Rectal smooth muscle tissue (tissue), 1 donor: ENCODE measurements at regions not wholly inside any gene's neighbourhood (a gene's known extent, or its start where the extent isn't known, plus 50 kb on each side); places are given as distances from the start of the nearest gene placed in this dataset.
"Not testable (repeated sequence)": the region's sequence is repeated elsewhere in the genome, so short reads cannot be mapped to it uniquely, and the experiment has no call there.

Source experiments
- H3K27ac ChIP-seq: one replicate; pipeline ENCODE4 v1.7.0; 2013; ENCODE audit warnings: low read depth, low read length, inconsistent platforms
- H3K27me3 ChIP-seq: one replicate; pipeline ENCODE4 v1.7.0; 2013; ENCODE audit warnings: low read length; ENCODE audit not compliant: control insufficient read depth, insufficient read depth
- H3K36me3 ChIP-seq: one replicate; pipeline ENCODE4 v1.7.0; 2013; ENCODE audit warnings: low read length; ENCODE audit not compliant: control insufficient read depth, insufficient read depth
- H3K4me1 ChIP-seq: one replicate; pipeline ENCODE4 v1.7.0; 2013; ENCODE audit warnings: low read length; ENCODE audit not compliant: control insufficient read depth, insufficient read depth
- H3K4me3 ChIP-seq: one replicate; pipeline ENCODE4 v1.7.0; 2013; ENCODE audit warnings: low read length
- H3K9ac ChIP-seq: one replicate; pipeline ENCODE4 v1.7.0; 2013; ENCODE audit warnings: low read length

GRCh38 chr10:9153057-9153456 is 1098.6 kb downstream of the GATA3 start:
- not testable (repeated sequence) for H3K27me3 ChIP-seq, H3K9ac ChIP-seq, H3K4me3 ChIP-seq, H3K36me3 ChIP-seq, H3K4me1 ChIP-seq, H3K27ac ChIP-seq

GRCh38 chr10:9157656-9158055 is 1103.2 kb downstream of the GATA3 start:
- no peaks in the 10 kb centered on the region for H3K36me3 ChIP-seq
- H3K27ac ChIP-seq: no peak overlapping the region
- H3K4me3 ChIP-seq: no peak overlapping the region
- no peaks in the 10 kb centered on the region for H3K27me3 ChIP-seq
- H3K4me1 ChIP-seq: no peaks in the 10 kb centered on the region
- H3K9ac ChIP-seq: no peak overlapping the region

GRCh38 chr10:9158675-9159074 is 1104.2 kb downstream of the GATA3 start:
- Histone ChIP-seq H3K4me1 (no peaks in the 10 kb centered on the region), H3K9ac (no peak overlapping the region), H3K27me3 (no peaks in the 10 kb centered on the region), H3K27ac (no peak overlapping the region), H3K4me3 (no peak overlapping the region), H3K36me3 (no peaks in the 10 kb centered on the region)

- Histone ChIP-seq H3K36me3 (no peaks in the 10 kb centered on the region), H3K4me3 (no peak overlapping the region), H3K27ac (no peak overlapping the region), H3K9ac (no peak overlapping the region), H3K27me3 (no peaks in the 10 kb centered on the region), H3K4me1 (no peaks in the 10 kb centered on the region)
Observed at GRCh38 chr10:9160275-9160674, 1105.8 kb downstream of the GATA3 start.

- Histone ChIP-seq H3K27ac (no peak overlapping the region), H3K9ac (no peak overlapping the region), H3K27me3 (no peaks in the 10 kb centered on the region), H3K4me3 (no peak overlapping the region), H3K4me1 (no peaks in the 10 kb centered on the region), H3K36me3 (no peaks in the 10 kb centered on the region)
Observed at GRCh38 chr10:9163699-9164098, 1109.2 kb downstream of the GATA3 start.

GRCh38 chr10:9166770-9167169 is 1112.3 kb downstream of the GATA3 start:
- H3K36me3 ChIP-seq: no peaks in the 10 kb centered on the region
- no peak overlapping the region for H3K9ac ChIP-seq
- H3K27ac ChIP-seq: no peak overlapping the region
- H3K4me3 ChIP-seq: no peak overlapping the region
- H3K4me1 ChIP-seq: no peaks in the 10 kb centered on the region
- no peaks in the 10 kb centered on the region for H3K27me3 ChIP-seq

GRCh38 chr10:9172276-9172675 is 1117.8 kb downstream of the GATA3 start:
- Histone ChIP-seq H3K27ac (no peak overlapping the region), H3K36me3 (no peaks in the 10 kb centered on the region), H3K4me1 (no peaks in the 10 kb centered on the region), H3K9ac (no peak overlapping the region), H3K4me3 (no peak overlapping the region), H3K27me3 (no peaks in the 10 kb centered on the region)

- H3K9ac ChIP-seq: no peak overlapping the region
- no peaks in the 10 kb centered on the region for H3K36me3 ChIP-seq
- H3K27ac ChIP-seq: no peak overlapping the region
- no peaks in the 10 kb centered on the region for H3K27me3 ChIP-seq
- no peak overlapping the region for H3K4me3 ChIP-seq
- no peaks in the 10 kb centered on the region for H3K4me1 ChIP-seq
Observed at GRCh38 chr10:9175200-9175599, 1120.7 kb downstream of the GATA3 start.

GRCh38 chr10:9183197-9183880 is 1128.9 kb downstream of the GATA3 start:
- H3K9ac ChIP-seq, H3K27me3 ChIP-seq, H3K4me1 ChIP-seq, H3K36me3 ChIP-seq, H3K4me3 ChIP-seq, H3K27ac ChIP-seq: not testable (repeated sequence)

GRCh38 chr10:9188022-9188810 is 1133.7 kb downstream of the GATA3 start:
- Histone ChIP-seq H3K4me3 (no peak overlapping the region), H3K27me3 (no peaks in the 10 kb centered on the region), H3K27ac (no peak overlapping the region), H3K9ac (no peak overlapping the region), H3K36me3 (no peaks in the 10 kb centered on the region), H3K4me1 (no peaks in the 10 kb centered on the region)

- Histone ChIP-seq H3K27me3 (no peaks in the 10 kb centered on the region), H3K27ac (no peak overlapping the region), H3K9ac (no peak overlapping the region), H3K36me3 (no peaks in the 10 kb centered on the region), H3K4me1 (no peaks in the 10 kb centered on the region), H3K4me3 (no peak overlapping the region)
Observed at GRCh38 chr10:9189448-9189847, 1135.0 kb downstream of the GATA3 start.

- Histone ChIP-seq H3K4me3 (no peak overlapping the region), H3K9ac (no peak overlapping the region), H3K4me1 (no peaks in the 10 kb centered on the region), H3K27ac (no peak overlapping the region), H3K27me3 (no peaks in the 10 kb centered on the region), H3K36me3 (no peaks in the 10 kb centered on the region)
Observed at GRCh38 chr10:9193120-9193519, 1138.6 kb downstream of the GATA3 start.

GRCh38 chr10:9195385-9195784 is 1140.9 kb downstream of the GATA3 start:
- H3K4me1 ChIP-seq: no peaks in the 10 kb centered on the region
- H3K27me3 ChIP-seq: no peaks in the 10 kb centered on the region
- H3K27ac ChIP-seq: no peak overlapping the region
- no peak overlapping the region for H3K9ac ChIP-seq
- H3K4me3 ChIP-seq: no peak overlapping the region
- no peaks in the 10 kb centered on the region for H3K36me3 ChIP-seq
